OCI-LY1 (cell line): ENCODE measurements at regions not wholly inside any gene's neighbourhood (a gene's known extent, or its start where the extent isn't known, plus 50 kb on each side); places are given as distances from the start of the nearest gene placed in this dataset.

ENCODE experiments used
- CTCF ChIP-seq: fragments of 200-600 bp; sonication (generic), shearing (Covaris generic); IDR thresholded peaks from 2 replicates; pipeline ENCODE4 v1.5.1; 2017; ENCODE audit warnings: mild to moderate bottlenecking, antibody characterized with exemption, low read length, moderate library complexity, mixed read lengths
- EZH2 ChIP-seq: fragments of 200-600 bp; sonication (generic), shearing (Covaris generic); IDR thresholded peaks from 2 replicates; pipeline ENCODE4 v1.8.0; 2017; ENCODE audit warnings: borderline replicate concordance, mixed run types, mild to moderate bottlenecking, antibody characterized with exemption, low read length, moderate library complexity, mixed read lengths

DNA sequence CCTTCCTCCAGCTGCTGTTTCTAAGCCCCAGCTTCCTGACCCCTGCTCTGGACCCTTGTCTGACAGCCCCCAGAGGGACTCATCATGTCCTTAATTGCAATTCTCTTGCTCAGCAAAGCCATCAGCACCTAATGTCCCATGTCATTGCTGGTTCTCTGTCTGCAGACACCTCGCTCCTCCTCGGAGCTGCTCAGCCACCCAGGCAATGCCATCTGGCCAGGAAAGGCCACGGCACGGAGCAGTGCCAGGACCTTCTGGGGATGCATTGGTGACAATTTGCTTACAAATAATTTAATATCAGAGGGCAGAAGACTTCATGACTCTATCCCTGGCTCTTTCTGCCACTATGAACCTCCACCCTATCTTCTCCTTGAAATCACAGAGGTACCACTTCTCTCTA, 107.0 kb upstream of the THY1 start:
- TF ChIP-seq CTCF = no peak
- TF ChIP-seq EZH2 = no peak
